RCC 7860 (cell line): ENCODE measurements at regions not wholly inside any gene's neighbourhood (a gene's known extent, or its start where the extent isn't known, plus 50 kb on each side); places are given as distances from the start of the nearest gene placed in this dataset.

ENCODE experiments used
- DNase-seq: peaks from one replicate; pipeline ENCODE4 v3.0.0-alpha.2; 2015; ENCODE audit warnings: low spot score
- FAIRE-seq: peaks from 2 replicates; lab custom pipeline; 2012; peaks lifted over from hg19 to GRCh38; lab: Jason Lieb, UNC

- no peak for DNase-seq
- no peak for FAIRE-seq
Observed at GRCh38 chr1:55679971-55680370, 464.8 kb upstream of the USP24 start.

- no peak for DNase-seq
- no peak for FAIRE-seq
Observed at GRCh38 chr1:55673416-55673815, 458.3 kb upstream of the USP24 start.

GRCh38 chr1:55670331-55671082, 455.3 kb upstream of the USP24 start:
- no peak for FAIRE-seq
- DNase-seq = no peak

GRCh38 chr1:55669293-55669692, 454.1 kb upstream of the USP24 start:
- DNase-seq (no peak), FAIRE-seq (no peak)

- DNase-seq (no peak), FAIRE-seq (peak; percentile 59)
Observed at GRCh38 chr1:55662875-55663274, 447.7 kb upstream of the USP24 start.

GRCh38 chr1:55658917-55659316, 443.8 kb upstream of the USP24 start:
- FAIRE-seq (no peak), DNase-seq (no peak)

- FAIRE-seq (no peak), DNase-seq (no peak)
Observed at GRCh38 chr1:55654750-55655149, 439.6 kb upstream of the USP24 start.

- FAIRE-seq = no peak
- DNase-seq = no peak
Observed at GRCh38 chr1:55654171-55654570, 439.0 kb upstream of the USP24 start.

GRCh38 chr1:55650444-55650843, 435.3 kb upstream of the USP24 start:
- no peak for FAIRE-seq
- no peak for DNase-seq

- DNase-seq (no peak), FAIRE-seq (no peak)
Observed at GRCh38 chr1:55646181-55646580, 431.0 kb upstream of the USP24 start.

- FAIRE-seq = no peak
- no peak for DNase-seq
Observed at GRCh38 chr1:55645270-55645669, 430.1 kb upstream of the USP24 start.

- no peak for FAIRE-seq
- DNase-seq = no peak
Observed at GRCh38 chr1:55641947-55642346, 426.8 kb upstream of the USP24 start.

GRCh38 chr1:55640708-55641473, 425.7 kb upstream of the USP24 start:
- DNase-seq = no peak
- FAIRE-seq = no peak

GRCh38 chr1:55639526-55639925, 424.4 kb upstream of the USP24 start:
- FAIRE-seq (no peak), DNase-seq (no peak)

GRCh38 chr1:55639051-55639450, 423.9 kb upstream of the USP24 start:
- FAIRE-seq = no peak
- no peak for DNase-seq

GRCh38 chr1:55636696-55637095, 421.5 kb upstream of the USP24 start:
- FAIRE-seq = no peak
- no peak for DNase-seq

- no peak for FAIRE-seq
- DNase-seq = no peak
Observed at GRCh38 chr1:55635856-55636255, 420.7 kb upstream of the USP24 start.

- FAIRE-seq = no peak
- no peak for DNase-seq
Observed at GRCh38 chr1:55634516-55634915, 419.4 kb upstream of the USP24 start.

GRCh38 chr1:55632906-55633305, 417.7 kb upstream of the USP24 start:
- no peak for FAIRE-seq
- no peak for DNase-seq

- DNase-seq (peak; percentile 13), FAIRE-seq (peak; percentile 58)
Observed at GRCh38 chr1:55632058-55632457, 416.9 kb upstream of the USP24 start.

- DNase-seq = no peak
- no peak for FAIRE-seq
Observed at GRCh38 chr1:55631509-55631908, 416.3 kb upstream of the USP24 start.

- no peak for FAIRE-seq
- DNase-seq = no peak
Observed at GRCh38 chr1:55626326-55626725, 411.2 kb upstream of the USP24 start.
